Heart left ventricle (tissue), 16 donors: ENCODE measurements at regions not wholly inside any gene's neighbourhood (a gene's known extent, or its start where the extent isn't known, plus 50 kb on each side); places are given as distances from the start of the nearest gene placed in this dataset.

Experiments used
- ATAC-seq, 4 donors: fragments of 200-7000 bp; cut with Tn5 transposase; one replicate each; pipeline ENCODE4 v1.9.1; 2020 to 2022; ENCODE audit warnings: moderate library complexity in 4 of 4, mild to moderate bottlenecking in 3 of 4, moderate number of reproducible peaks in 1 of 4
- DNase-seq, 5 donors: peaks; one replicate each; pipeline ENCODE4 v3.0.0-alpha.2; 2020
- H3K27ac ChIP-seq, 12 donors: fragments of 200-600 bp; sonication (generic) in 4 of 12; one replicate each; pipeline versions ENCODE4 v1.5.0 to v1.8.0; 2016 to 2022; ENCODE audit warnings: mild to moderate bottlenecking in 2 of 12
- H3K27me3 ChIP-seq, 9 donors: fragments of 200-600 bp; sonication (generic) in 2 of 9; one replicate each; pipeline versions ENCODE4 v1.5.1 to v1.8.0; 2016 to 2022; ENCODE audit warnings: mild to moderate bottlenecking in 3 of 9
- H3K36me3 ChIP-seq, 9 donors: fragments of 200-600 bp; sonication (generic) in 2 of 9; one replicate each; pipeline versions ENCODE4 v1.5.0 to v1.8.0; 2018 to 2022; ENCODE audit warnings: mild to moderate bottlenecking in 2 of 9
- H3K4me1 ChIP-seq, 12 donors: fragments of 200-600 bp; sonication (generic) in 4 of 12; one replicate each; pipeline versions ENCODE4 v1.5.0 to v1.8.0; 2016 to 2022; ENCODE audit warnings: mild to moderate bottlenecking in 3 of 12
- H3K4me3 ChIP-seq, 12 donors: fragments of 200-600 bp; sonication (generic) in 4 of 12; one replicate each; pipeline versions ENCODE4 v1.5.0 to v1.8.0; 2017 to 2022; ENCODE audit warnings: mild to moderate bottlenecking in 9 of 12, moderate library complexity in 4 of 12
- H3K9me3 ChIP-seq, 12 donors: fragments of 200-600 bp; sonication (generic) in 4 of 12; one replicate each; pipeline versions ENCODE4 v1.5.0 to v1.8.0; 2016 to 2022; ENCODE audit warnings: mild to moderate bottlenecking in 1 of 12
- POLR2A ChIP-seq, 2 donors: fragments of 450-650 bp; IDR thresholded peaks; one replicate each; pipeline ENCODE4 v1.6.1; 2017; ENCODE audit warnings: antibody characterized with exemption in 2 of 2, mild to moderate bottlenecking in 2 of 2, moderate library complexity in 2 of 2
- WGBS, 4 donors: extraction: QIAGEN DNeasy Blood & Tissue Kit in 2 of 4; methylation state at CpG; one replicate each; pipeline versions ENCODE4 v1.1.5 to v1.1.7; 2013 to 2018; 5-methylcytosine and 5-hydroxymethylcytosine counted together
- intact Hi-C, 10 donors: fragments of 100-400 bp; cut with DNase I; formaldehyde crosslinking; loops; one replicate each; pipeline versions ENCODE4 v1.11.1 to v1.14.2; 2022
- TF ChIP-seq, protein P1 (sequence below), 12 donors: fragments of 200-600 bp; sonication (generic) in 4 of 12; IDR thresholded peaks; one replicate each; pipeline versions ENCODE4 v1.5.0 to v1.8.0; 2018 to 2022; ENCODE audit warnings: antibody characterized with exemption in 12 of 12, mild to moderate bottlenecking in 5 of 12
- donor health status: ischemic (EF 13 %, LVEDD 7.1; RV severe dilation, severe dysfunction).
- donor health status: healthy with polysubstance abuse.
- donor health status: DM: no; HTN: yes; CAD: no.
- donor health status: DM: no; HTN: no; CAD: no.
- donor health status: ischemic (EF 25% LVEDD 6.9; RV normal size, moderate dysfunction).
- donor health status: ischemic (EF 25% LVEDD 5.7; RV mildly dilated, moderate dysfunction).
- donor health status: healthy.
- donor health status: DM: yes; HTN: yes; CAD: no.
- donor health status: ischemic (EF 35%, LVEDD 5.7; RV mildly dilated, moderate dysfunction).
- donor health status: nonischemic (EF 11% LVEDD 7.7; RV severe dilation, severe dysfunction).
- donor health status: DM: yes; HTN: yes; CAD: no.
- donor health status: PGD.
- donor health status: ischemic (EF 29% LVEDD 5.4; RV normal size, mild dysfunction).
- donor health status: nonischemic (EF 23%, LVEDD 6.1; RV moderate dilation, normal function).

DNA sequence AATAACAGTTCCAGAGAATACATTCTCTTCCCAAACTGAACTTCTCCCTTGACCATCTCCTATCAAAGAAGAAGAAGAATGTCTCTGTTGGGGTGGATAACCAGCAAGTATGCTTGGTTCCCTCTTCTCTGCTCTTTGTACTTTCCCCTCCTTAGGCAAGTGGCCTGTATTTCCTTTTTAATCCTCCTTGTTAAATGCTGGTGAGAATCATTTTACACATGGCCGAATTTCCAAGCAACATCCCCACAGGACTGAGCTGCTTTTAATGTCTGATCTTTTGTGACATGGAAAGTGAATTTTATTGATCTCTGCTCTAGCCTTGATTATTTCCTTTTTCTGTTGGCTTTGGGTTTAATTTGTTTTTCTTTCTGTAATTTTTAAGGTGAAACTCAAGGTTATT, 336.7 kb downstream of the DUSP10 start:
- DNase-seq (no peak), ATAC-seq (no peak)
- no peak overlapping the region for H3K4me3 ChIP-seq
- no peak overlapping the region for H3K27ac ChIP-seq
- intact Hi-C loops: no loop called here
- TF ChIP-seq, protein P1, sequence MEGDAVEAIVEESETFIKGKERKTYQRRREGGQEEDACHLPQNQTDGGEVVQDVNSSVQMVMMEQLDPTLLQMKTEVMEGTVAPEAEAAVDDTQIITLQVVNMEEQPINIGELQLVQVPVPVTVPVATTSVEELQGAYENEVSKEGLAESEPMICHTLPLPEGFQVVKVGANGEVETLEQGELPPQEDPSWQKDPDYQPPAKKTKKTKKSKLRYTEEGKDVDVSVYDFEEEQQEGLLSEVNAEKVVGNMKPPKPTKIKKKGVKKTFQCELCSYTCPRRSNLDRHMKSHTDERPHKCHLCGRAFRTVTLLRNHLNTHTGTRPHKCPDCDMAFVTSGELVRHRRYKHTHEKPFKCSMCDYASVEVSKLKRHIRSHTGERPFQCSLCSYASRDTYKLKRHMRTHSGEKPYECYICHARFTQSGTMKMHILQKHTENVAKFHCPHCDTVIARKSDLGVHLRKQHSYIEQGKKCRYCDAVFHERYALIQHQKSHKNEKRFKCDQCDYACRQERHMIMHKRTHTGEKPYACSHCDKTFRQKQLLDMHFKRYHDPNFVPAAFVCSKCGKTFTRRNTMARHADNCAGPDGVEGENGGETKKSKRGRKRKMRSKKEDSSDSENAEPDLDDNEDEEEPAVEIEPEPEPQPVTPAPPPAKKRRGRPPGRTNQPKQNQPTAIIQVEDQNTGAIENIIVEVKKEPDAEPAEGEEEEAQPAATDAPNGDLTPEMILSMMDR (IDR thresholded peaks at IDR 0.05): no peak
- TF ChIP-seq POLR2A (IDR thresholded peaks at IDR 0.05): no peak
- no peaks in the 10 kb centered on the region for H3K36me3 ChIP-seq
- no peaks in the 10 kb centered on the region for H3K9me3 ChIP-seq
- H3K4me1 ChIP-seq: peaks cover 0 to 3% (median 0%) of the 10 kb centered on the region in 12 donors
- 81 to 95% (median 89%) methylated on average over 1 of the region's 1 CpG for WGBS, 4 donors
- no peaks in the 10 kb centered on the region for H3K27me3 ChIP-seq

DNA sequence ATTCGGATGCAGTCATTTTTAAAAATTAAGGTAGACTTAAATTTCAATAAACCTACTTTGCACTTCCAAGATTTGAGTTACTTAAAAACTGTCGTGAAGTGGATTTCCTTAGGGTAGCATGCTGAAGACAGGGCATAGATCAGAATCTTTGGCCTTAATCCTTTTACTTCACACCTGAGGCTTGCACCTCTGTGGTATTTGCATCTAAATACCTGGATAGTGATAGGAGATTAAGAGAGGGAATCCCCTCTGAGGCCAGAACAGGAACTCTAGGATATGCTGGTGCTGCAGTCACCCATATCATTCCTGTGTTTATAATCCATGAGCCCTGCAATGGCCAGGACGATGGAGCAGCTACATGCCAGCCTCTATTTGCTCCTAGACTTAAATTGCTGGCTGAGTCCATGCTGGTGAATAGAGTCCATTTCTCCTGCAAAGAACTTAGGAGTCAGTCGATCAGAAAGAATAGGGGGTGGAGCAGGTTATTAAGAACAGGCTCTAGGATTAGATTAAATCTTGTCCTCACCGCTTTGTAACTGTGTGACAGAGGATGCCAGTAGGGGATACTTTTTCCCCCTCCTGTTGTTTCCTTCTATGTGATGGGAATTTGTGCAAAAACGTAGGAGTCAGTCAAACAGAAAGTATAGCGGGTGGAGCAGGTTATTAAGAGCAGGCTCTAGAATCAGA, 333.6 kb downstream of the DUSP10 start:
- ATAC-seq (peak in 2 of 4 donors; percentile 36 to 48), DNase-seq (no peak)
- Histone ChIP-seq H3K9me3 (peaks cover 0 to 4% (median 0%) of the 10 kb centered on the region in 12 donors), H3K36me3 (no peaks in the 10 kb centered on the region), H3K4me3 (no peak overlapping the region), H3K27me3 (no peaks in the 10 kb centered on the region), H3K27ac (peak overlapping the region in 1 of 12 donors; percentile 7), H3K4me1 (peaks cover 0 to 3% (median 0%) of the 10 kb centered on the region in 12 donors)
- WGBS, 4 donors: 44 to 56% (median 48%) methylated on average over 7 of the region's 7 CpGs
- TF ChIP-seq, protein P1 (IDR thresholded peaks at IDR 0.05): no peak
- TF ChIP-seq POLR2A (IDR thresholded peaks at IDR 0.05): no peak
- intact Hi-C loops: no loop called here

DNA sequence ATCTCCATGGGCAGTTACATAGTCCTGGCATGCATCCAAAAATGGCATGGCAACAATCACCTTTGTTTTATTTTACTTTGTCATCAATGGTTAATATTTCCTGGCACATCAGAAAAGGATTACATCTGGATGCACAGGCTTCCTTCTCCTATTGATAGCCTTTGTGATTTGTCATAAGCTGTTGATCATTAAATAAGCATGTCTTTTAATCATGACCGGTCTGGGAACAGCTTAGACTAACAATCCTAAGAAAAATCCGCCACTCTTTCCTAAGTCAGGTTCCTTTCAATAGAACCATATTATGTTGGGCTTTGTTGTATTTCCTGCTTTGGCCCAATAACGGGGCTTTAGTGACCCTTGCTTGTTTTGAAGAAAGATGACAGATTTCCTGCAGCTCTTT, 330.6 kb downstream of the DUSP10 start:
- DNase-seq (no peak), ATAC-seq (no peak)
- intact Hi-C loops: no loop called here
- peaks cover 0 to 4% (median 0%) of the 10 kb centered on the region in 12 donors for H3K9me3 ChIP-seq
- TF ChIP-seq POLR2A (IDR thresholded peaks at IDR 0.05): no peak
- TF ChIP-seq, protein P1 (IDR thresholded peaks at IDR 0.05): no peak
- 47 to 77% (median 65%) methylated on average over 3 of the region's 3 CpGs for WGBS, 4 donors
- H3K4me3 ChIP-seq: no peak overlapping the region
- peaks cover 0 to 3% (median 0%) of the 10 kb centered on the region in 12 donors for H3K4me1 ChIP-seq
- no peaks in the 10 kb centered on the region for H3K27me3 ChIP-seq
- no peaks in the 10 kb centered on the region for H3K36me3 ChIP-seq
- no peak overlapping the region for H3K27ac ChIP-seq

DNA sequence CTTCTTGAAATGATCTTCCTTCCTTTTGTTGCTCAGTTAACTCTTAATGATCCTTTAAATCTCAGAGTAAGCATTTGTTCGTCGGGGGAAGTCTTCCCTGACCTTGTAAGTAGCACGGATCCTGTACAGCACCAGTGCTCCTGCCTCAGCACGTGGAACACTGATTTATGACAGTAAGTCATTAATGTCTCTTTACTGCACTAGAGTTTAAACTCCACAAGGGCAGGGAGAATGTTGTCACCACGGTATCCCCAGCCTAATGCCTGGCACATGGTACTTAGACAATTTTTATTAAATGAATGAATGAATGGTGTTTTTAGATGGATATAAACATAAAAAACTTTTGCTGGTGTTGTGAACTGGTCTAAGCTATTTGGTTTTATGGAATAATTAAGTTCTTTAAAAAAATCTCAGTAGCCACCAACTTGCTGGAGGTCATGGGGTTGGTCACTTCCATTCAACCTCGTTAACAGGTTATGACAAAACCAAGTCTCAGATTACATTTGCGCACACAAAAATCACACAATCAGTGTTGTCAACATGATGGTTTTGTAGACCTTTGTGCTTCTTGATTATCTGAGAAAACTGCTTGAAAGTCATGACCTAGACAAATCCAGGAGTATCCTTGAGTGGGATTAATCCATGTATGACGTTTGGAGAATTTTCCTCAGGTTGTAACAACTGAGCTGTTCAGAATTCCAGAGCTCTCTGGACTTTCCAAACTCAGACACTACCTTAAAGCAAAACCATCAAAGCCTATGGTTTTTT, 326.9 kb downstream of the DUSP10 start:
- peaks cover 0 to 3% (median 0%) of the 10 kb centered on the region in 12 donors for H3K4me1 ChIP-seq
- no peak overlapping the region for H3K27ac ChIP-seq
- ATAC-seq: no peak
- H3K27me3 ChIP-seq: no peaks in the 10 kb centered on the region
- no peak overlapping the region for H3K4me3 ChIP-seq
- no peak for DNase-seq
- WGBS, 4 donors: 83 to 86% (median 85%) methylated on average over 8 of the region's 8 CpGs
- peaks cover 0 to 4% (median 0%) of the 10 kb centered on the region in 12 donors for H3K9me3 ChIP-seq
- intact Hi-C loops: no loop called here
- no peaks in the 10 kb centered on the region for H3K36me3 ChIP-seq
- TF ChIP-seq, protein P1 (IDR thresholded peaks at IDR 0.05): no peak
- no peak for TF ChIP-seq POLR2A (IDR thresholded peaks at IDR 0.05)
